GM12878 (cell line): ENCODE measurements at regions not wholly inside any gene's neighbourhood (a gene's known extent, or its start where the extent isn't known, plus 50 kb on each side); places are given as distances from the start of the nearest gene placed in this dataset.

Experiments used
- ATAC-seq: fragments of 200-7000 bp; cut with Tn5 transposase; 3 replicates; pipeline ENCODE4 v1.9.1; 2020; ENCODE audit warnings: mild to moderate bottlenecking, moderate library complexity
- BruUV-seq: library from RNA; stranded (reverse); fragments of 400-500 nt; replicated peaks from 2 replicates; lab custom pipeline; 2021; lab: Mats Ljungman, UMichigan
- CTCF ChIA-PET: fragments of 300-600 bp; sonication (Branson Sonifier 250); formaldehyde crosslinking; extraction: SDS; loops from one replicate; lab custom pipeline; 2021; ENCODE audit warnings: inconsistent platforms; lab: Yijun Ruan, JAX
- POLR2A ChIA-PET: fragments of 350-600 bp; formaldehyde crosslinking; extraction: SDS; loops from one replicate; lab custom pipeline; 2021; ENCODE audit warnings: inconsistent platforms; lab: Charles Lee
- RAD21 ChIA-PET: fragments of 300-600 bp; sonication (Branson Sonifier 250); formaldehyde crosslinking; loops from one replicate; lab custom pipeline; 2023; ENCODE audit warnings: antibody characterized with exemption; ENCODE audit not compliant: unreplicated experiment; lab: Charles Lee
- SMC1A ChIA-PET: fragments of 300-600 bp; sonication (Branson Sonifier 250); formaldehyde crosslinking; loops from one replicate; lab custom pipeline; 2023; ENCODE audit not compliant: unreplicated experiment, uncharacterized antibody; lab: Charles Lee
- DNase-seq: peaks from one replicate; pipeline ENCODE4 v3.0.0-alpha.2; 2011; ENCODE audit warnings: low read depth, low spot score
- FAIRE-seq: peaks from 3 replicates; lab custom pipeline; 2011; peaks lifted over from hg19 to GRCh38; lab: Jason Lieb, UNC
- H2AFZ ChIP-seq: 2 replicates; pipeline ENCODE4 v1.6.0; 2011; ENCODE audit warnings: low read depth, low read length, control low read depth; ENCODE audit not compliant: control insufficient read depth
- H3K27ac ChIP-seq: 2 replicates; pipeline ENCODE4 v1.5.1; 2011; ENCODE audit warnings: control low read depth; ENCODE audit not compliant: control insufficient read depth, insufficient read depth
- H3K27me3 ChIP-seq, 2 experiments: replicated peaks in 1 of 2; 2 replicates each; pipeline versions ENCODE4 v1.6.0 to v1.6.1; 2011; ENCODE audit warnings: low read length in 1 of 2; ENCODE audit not compliant: control insufficient read depth in 2 of 2, insufficient read depth in 2 of 2
- H3K36me3 ChIP-seq, 2 experiments: 2 replicates each; pipeline ENCODE4 v1.5.1; 2011; ENCODE audit warnings: low read length in 1 of 2; ENCODE audit not compliant: control insufficient read depth in 2 of 2, insufficient read depth in 2 of 2
- H3K4me1 ChIP-seq: 2 replicates; pipeline ENCODE4 v1.6.1; 2011; ENCODE audit warnings: mild to moderate bottlenecking, low read length, moderate library complexity, mixed read lengths; ENCODE audit not compliant: control insufficient read depth, insufficient read depth
- H3K4me2 ChIP-seq: 2 replicates; pipeline ENCODE4 v1.6.0; 2011; ENCODE audit warnings: control low read depth; ENCODE audit not compliant: control insufficient read depth, insufficient read depth
- H3K4me3 ChIP-seq: fragments of 200-600 bp; sonication (generic); 2 replicates; pipeline ENCODE4 v1.5.1; 2016
- H3K79me2 ChIP-seq: 2 replicates; pipeline ENCODE4 v1.6.0; 2011; ENCODE audit warnings: low read length; ENCODE audit not compliant: control insufficient read depth, insufficient read depth
- H3K9ac ChIP-seq: 2 replicates; pipeline ENCODE4 v1.8.0; 2011; ENCODE audit warnings: low read length, control low read depth, mixed read lengths; ENCODE audit not compliant: control insufficient read depth, insufficient read depth
- H3K9me3 ChIP-seq: replicated peaks from 3 replicates; pipeline ENCODE4 v1.5.1; 2011; ENCODE audit warnings: mild to moderate bottlenecking, low read length; ENCODE audit not compliant: control insufficient read depth, insufficient read depth
- H4K20me1 ChIP-seq: 2 replicates; pipeline ENCODE4 v1.6.0; 2011; ENCODE audit not compliant: control insufficient read depth, insufficient read depth
- BCL11A ChIP-seq: IDR thresholded peaks from 2 replicates; pipeline ENCODE4 v1.6.1; 2011; ENCODE audit warnings: low read depth, low read length
- ELK1 ChIP-seq: IDR thresholded peaks from 2 replicates; pipeline ENCODE4 v1.6.1; 2012; ENCODE audit warnings: low read depth, low read length, improper control_type of control experiment
- IRF5 ChIP-seq: fragments of 450-650 bp; IDR thresholded peaks from 2 replicates; pipeline ENCODE4 v1.6.1; 2017; ENCODE audit warnings: borderline replicate concordance
- NKRF ChIP-seq: fragments of 450-650 bp; conservative IDR thresholded peaks from 2 replicates; pipeline ENCODE4 v1.6.1; 2017; ENCODE audit warnings: mild to moderate bottlenecking, moderate library complexity
- PAX5 ChIP-seq: IDR thresholded peaks from 2 replicates; pipeline ENCODE4 v1.6.1; 2011; ENCODE audit warnings: low read depth, low read length, borderline replicate concordance
- RELA ChIP-seq: fragments of 450-650 bp; IDR thresholded peaks from 2 replicates; pipeline ENCODE4 v1.8.0; 2014; ENCODE audit warnings: borderline replicate concordance; ENCODE audit not compliant: partially characterized antibody
- SKIL ChIP-seq: fragments of 450-650 bp; IDR thresholded peaks from 2 replicates; pipeline ENCODE4 v1.6.1; 2017; ENCODE audit warnings: mild to moderate bottlenecking, low read depth, inconsistent platforms; ENCODE audit not compliant: poor library complexity, severe bottlenecking
- SPI1 ChIP-seq: IDR thresholded peaks from 2 replicates; pipeline ENCODE4 v1.6.1; 2011; ENCODE audit warnings: low read depth, mild to moderate bottlenecking, low read length, moderate library complexity, borderline replicate concordance; ENCODE audit not compliant: insufficient read depth
- STAT3 ChIP-seq: IDR thresholded peaks from 2 replicates; pipeline ENCODE4 v1.6.1; 2011; ENCODE audit warnings: low read depth, low read length, improper control_type of control experiment
- WGBS: methylation state at CpG from one replicate; pipeline ENCODE4 v1.1.6; 2016; ENCODE audit warnings: low lambda C conversion rate; ENCODE audit not compliant: insufficient replicate concordance, insufficient coverage; ENCODE audit errors: missing lambda C conversion rate; 5-methylcytosine and 5-hydroxymethylcytosine counted together
- in situ Hi-C: fragments of 300-500 bp; cut with MboI; formaldehyde crosslinking; loops from 9 replicates; pipeline ENCODE4 v1.14.3; 2018; ENCODE audit warnings: mixed read lengths
- intact Hi-C: fragments of 100-400 bp; cut with micrococcal nuclease; formaldehyde crosslinking; loops from one replicate; pipeline ENCODE4 v1.14.2; 2022; ENCODE audit not compliant: unreplicated experiment

- in situ Hi-C loops: no loop called here
- WGBS: 0% methylated on average over 1 of the region's 1 CpG
- Histone ChIP-seq H3K79me2 (no peaks in the 10 kb centered on the region), H3K27ac (no peak overlapping the region), H3K27me3 (no peaks in the 10 kb centered on the region), H3K9ac (no peak overlapping the region), H3K36me3 (no peaks in the 10 kb centered on the region), H3K4me3 (no peak overlapping the region), H3K4me2 (no peak overlapping the region), H3K4me1 (no peaks in the 10 kb centered on the region), H4K20me1 (no peaks in the 10 kb centered on the region), H2AFZ (no peak overlapping the region), H3K9me3 (no peaks in the 10 kb centered on the region; the same call in 2 of the 3 replicates)
- TF ChIP-seq STAT3: no peak
- TF ChIP-seq RELA: no peak
- no peak for TF ChIP-seq BCL11A
- no peak for TF ChIP-seq ELK1
- intact Hi-C loops: no loop called here
- ATAC-seq: no peak
- SMC1A ChIA-PET: no interaction called here
- POLR2A ChIA-PET: no interaction called here
- no peak for FAIRE-seq
- CTCF ChIA-PET: no interaction called here
- BruUV-seq: no TSS peak
- DNase-seq: no peak
- RAD21 ChIA-PET: no interaction called here
Measured at GRCh38 chr10:130854151-130854550, 457.4 kb downstream of the TCERG1L start.

- no peak for DNase-seq
- CTCF ChIA-PET: no interaction called here
- SMC1A ChIA-PET: no interaction called here
- Histone ChIP-seq H2AFZ (no peak overlapping the region), H4K20me1 (no peaks in the 10 kb centered on the region), H3K27ac (no peak overlapping the region), H3K27me3 (no peaks in the 10 kb centered on the region), H3K4me2 (no peak overlapping the region), H3K79me2 (no peaks in the 10 kb centered on the region), H3K9ac (no peak overlapping the region), H3K4me3 (no peak overlapping the region), H3K9me3 (no peaks in the 10 kb centered on the region; the same call in 2 of the 3 replicates), H3K4me1 (no peaks in the 10 kb centered on the region), H3K36me3 (no peaks in the 10 kb centered on the region)
- no peak for ATAC-seq
- POLR2A ChIA-PET: no interaction called here
- in situ Hi-C loops (no loop called here), intact Hi-C loops (no loop called here)
- RAD21 ChIA-PET: no interaction called here
- no TSS peak for BruUV-seq
- no peak for FAIRE-seq
- 45% methylated on average over 9 of the region's 9 CpGs for WGBS
- TF ChIP-seq IRF5: no peak
- TF ChIP-seq PAX5: no peak
- TF ChIP-seq SKIL: no peak
- no peak for TF ChIP-seq NKRF
- no peak for TF ChIP-seq SPI1
Measured at GRCh38 chr10:130857631-130858295, 453.8 kb downstream of the TCERG1L start.
